COLO668 (cell line): ENCODE measurements at regions not wholly inside any gene's neighbourhood (a gene's known extent, or its start where the extent isn't known, plus 50 kb on each side); places are given as distances from the start of the nearest gene placed in this dataset.

Experiments used
- DNase-seq: peaks from one replicate; lab custom pipeline; 2025; ENCODE audit not compliant: unreplicated experiment; lab: John Stamatoyannopoulos, UW

- peak; percentile 29 for DNase-seq
Measured at GRCh38 chr16:86016201-86016965, 117.4 kb downstream of the IRF8 start.

- no peak for DNase-seq
Measured at GRCh38 chr16:86018071-86018470, 119.1 kb downstream of the IRF8 start.

GRCh38 chr16:86018487-86018886, 119.5 kb downstream of the IRF8 start:
- DNase-seq, result no peak

- DNase-seq, result no peak
Measured at GRCh38 chr16:86018941-86019340, 120.0 kb downstream of the IRF8 start.

GRCh38 chr16:86019446-86020047, 120.6 kb downstream of the IRF8 start:
- DNase-seq, result no peak

GRCh38 chr16:86020971-86021370, 122.0 kb downstream of the IRF8 start:
- no peak for DNase-seq

GRCh38 chr16:86022381-86022960, 123.5 kb downstream of the IRF8 start:
- DNase-seq, result no peak

- DNase-seq, result no peak
Measured at GRCh38 chr16:86024210-86024609, 125.2 kb downstream of the IRF8 start.

- no peak for DNase-seq
Measured at GRCh38 chr16:86025706-86026105, 126.7 kb downstream of the IRF8 start.

GRCh38 chr16:86026171-86026910, 127.4 kb downstream of the IRF8 start:
- DNase-seq, result no peak

- no peak for DNase-seq
Measured at GRCh38 chr16:86026916-86027315, 128.0 kb downstream of the IRF8 start.

- DNase-seq, result no peak
Measured at GRCh38 chr16:86027373-86028126, 128.6 kb downstream of the IRF8 start.

- DNase-seq, result no peak
Measured at GRCh38 chr16:86029131-86029741, 130.3 kb downstream of the IRF8 start.

GRCh38 chr16:86030116-86030515, 131.2 kb downstream of the IRF8 start:
- DNase-seq, result no peak

GRCh38 chr16:86031141-86031678, 132.2 kb downstream of the IRF8 start:
- no peak for DNase-seq

- no peak for DNase-seq
Measured at GRCh38 chr16:86033016-86033474, 134.1 kb downstream of the IRF8 start.

GRCh38 chr16:86033971-86034370, 135.0 kb downstream of the IRF8 start:
- DNase-seq, result no peak

GRCh38 chr16:86034421-86034919, 135.5 kb downstream of the IRF8 start:
- no peak for DNase-seq

GRCh38 chr16:86035906-86036305, 136.9 kb downstream of the IRF8 start:
- DNase-seq, result no peak
